GM18858 (cell line): ENCODE measurements at regions not wholly inside any gene's neighbourhood (a gene's known extent, or its start where the extent isn't known, plus 50 kb on each side); places are given as distances from the start of the nearest gene placed in this dataset.
"Not testable (repeated sequence)": the region's sequence is repeated elsewhere in the genome, so short reads cannot be mapped to it uniquely, and the experiment has no call there.

Experiments
- ATAC-seq: cut with Tn5 transposase; IDR thresholded peaks from one replicate; pipeline ENCODE4 v1.9.1; 2021; ENCODE audit not compliant: unreplicated experiment

DNA sequence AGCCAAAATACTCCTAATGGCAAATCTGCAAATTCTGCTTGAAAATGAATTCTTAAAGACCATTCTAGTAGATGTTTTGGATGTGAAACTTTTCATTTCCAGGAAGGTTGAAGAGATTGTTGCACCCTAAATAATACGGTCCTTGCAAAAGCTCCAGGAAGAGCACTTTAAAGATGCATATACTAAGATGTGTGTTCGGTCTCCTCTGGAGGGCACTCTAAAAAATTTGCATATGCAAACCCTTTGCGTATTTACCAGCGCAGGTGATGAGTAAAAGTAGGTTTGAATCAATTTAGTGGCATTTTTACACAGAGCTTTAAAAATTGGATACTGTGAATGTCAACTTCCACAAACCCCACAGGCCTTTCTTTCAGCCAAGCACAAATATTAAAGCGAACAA, 378.1 kb upstream of the SORCS1 start:
- ATAC-seq, result no peak

GRCh38 chr10:107542016-107542415, 377.5 kb upstream of the SORCS1 start:
- no peak for ATAC-seq

GRCh38 chr10:107540981-107541380, 376.5 kb upstream of the SORCS1 start:
- no peak for ATAC-seq

GRCh38 chr10:107529350-107529749, 364.8 kb upstream of the SORCS1 start:
- no peak for ATAC-seq

DNA sequence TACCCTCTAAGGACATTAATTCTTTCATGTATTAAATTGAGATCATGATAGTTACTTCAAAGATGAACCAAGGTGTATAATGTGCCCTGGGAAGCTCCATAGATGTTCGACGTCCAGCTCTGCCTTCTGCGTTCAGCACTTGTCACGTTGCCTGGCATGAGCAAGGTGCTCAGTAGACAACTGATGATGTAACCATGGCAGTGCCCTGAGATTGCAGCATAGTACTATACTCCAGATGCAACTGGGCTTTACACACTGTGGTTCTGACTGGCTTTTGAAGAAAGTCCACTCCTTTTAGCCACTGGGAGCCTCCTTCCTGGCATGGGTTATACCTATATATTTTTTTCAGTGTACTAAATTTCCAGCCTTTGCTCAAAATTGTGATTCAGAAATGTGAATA, 355.8 kb upstream of the SORCS1 start:
- no peak for ATAC-seq

- no peak for ATAC-seq
These were observed 353.3 kb upstream of the SORCS1 start for GRCh38 chr10:107517811-107518210.

GRCh38 chr10:107516349-107516748, 351.8 kb upstream of the SORCS1 start:
- no peak for ATAC-seq

DNA sequence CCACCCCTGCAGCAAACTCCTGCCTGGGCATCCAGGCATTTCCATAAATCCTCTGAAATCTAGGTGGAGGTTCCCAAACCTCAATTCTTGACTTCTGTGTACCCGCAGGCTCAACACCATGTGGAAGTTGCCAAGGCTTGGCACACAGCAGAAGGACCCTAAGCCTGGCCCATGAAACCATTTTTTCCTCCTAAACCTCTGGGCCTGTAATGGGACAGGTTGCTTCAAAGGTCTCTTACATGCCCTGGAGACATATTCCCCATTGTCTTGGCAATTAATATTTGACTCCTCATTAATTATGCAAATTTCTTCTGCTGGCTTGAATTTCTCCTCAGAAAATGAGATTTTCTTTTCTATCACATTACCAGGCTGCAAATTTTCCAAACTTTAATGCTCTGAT, 339.5 kb upstream of the SORCS1 start:
- ATAC-seq, result not testable (repeated sequence)

DNA sequence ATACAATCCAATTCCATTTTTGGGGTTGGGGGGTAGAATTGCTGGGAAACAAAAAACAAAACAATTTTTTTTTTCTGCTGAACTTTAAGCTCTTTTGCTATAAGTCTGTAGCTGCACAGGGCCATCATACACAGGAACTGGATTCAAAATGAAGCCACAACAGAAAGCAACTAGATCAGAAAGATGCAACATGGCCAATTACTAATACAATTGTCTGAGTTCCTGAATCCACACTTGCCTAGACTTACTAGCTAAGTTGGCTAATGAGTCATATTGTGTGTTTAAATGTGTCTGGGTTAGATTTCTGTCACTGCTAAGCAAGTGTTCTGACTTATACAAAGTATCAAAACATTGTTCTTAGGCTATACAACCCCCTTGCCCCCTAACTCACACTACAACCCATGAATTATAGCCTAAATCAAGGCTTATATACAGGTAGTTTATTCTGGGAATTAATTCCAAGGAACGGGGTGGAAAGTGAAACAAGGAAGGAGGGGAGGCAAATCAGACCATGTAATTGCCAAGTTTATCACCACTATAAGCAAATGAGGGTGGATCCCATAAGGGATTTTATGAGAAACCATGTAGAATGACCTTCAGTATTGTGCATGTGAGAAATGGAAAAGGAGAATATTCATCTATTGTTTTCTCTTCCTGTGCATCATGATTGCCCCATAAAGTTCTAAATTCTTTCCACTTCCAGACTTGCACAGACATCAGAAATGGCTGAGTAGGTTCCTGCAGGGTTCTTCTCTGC, 337.9 kb upstream of the SORCS1 start:
- ATAC-seq, result no peak

- no peak for ATAC-seq
These were observed 334.5 kb upstream of the SORCS1 start for GRCh38 chr10:107498983-107499382.

DNA sequence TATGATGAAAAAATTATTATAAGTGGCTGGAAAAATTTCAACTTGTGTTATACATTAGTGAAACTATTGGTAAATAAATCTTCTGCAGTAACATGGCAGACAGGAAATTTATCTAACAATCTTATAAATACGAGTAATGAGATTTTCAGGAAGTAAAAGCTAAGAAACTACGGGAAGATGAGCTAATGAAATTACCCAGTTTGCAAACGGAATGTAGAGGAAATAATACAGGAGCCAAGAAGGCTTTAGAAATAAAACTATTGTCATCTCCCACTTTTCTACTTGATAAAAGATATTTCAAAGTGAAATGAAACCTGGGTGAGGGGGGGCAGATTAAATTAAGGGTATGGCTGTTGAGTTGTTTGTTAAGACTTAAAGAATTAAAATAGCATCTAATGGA, 332.5 kb upstream of the SORCS1 start:
- no peak for ATAC-seq

- no peak for ATAC-seq
These were observed 332.1 kb upstream of the SORCS1 start for GRCh38 chr10:107496594-107496993.

DNA sequence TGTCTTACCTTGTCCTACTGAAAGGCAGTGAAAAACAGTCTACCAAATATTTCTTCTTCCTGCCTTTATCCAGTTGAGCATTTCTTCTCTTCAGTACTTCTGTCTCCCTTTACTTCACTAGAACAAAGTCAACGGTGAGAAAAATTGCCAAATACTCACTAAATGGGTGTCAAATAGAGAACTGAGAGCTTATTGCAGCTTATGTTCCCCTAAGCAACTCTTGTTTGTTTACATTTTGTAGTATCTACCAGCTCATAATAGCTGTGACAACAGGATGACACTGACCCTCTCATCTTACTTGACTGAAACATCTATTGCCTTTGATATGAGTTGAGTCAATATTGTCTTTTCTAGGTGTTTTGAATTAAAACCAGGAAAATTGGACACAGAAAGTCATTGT, 327.9 kb upstream of the SORCS1 start:
- ATAC-seq, result no peak

DNA sequence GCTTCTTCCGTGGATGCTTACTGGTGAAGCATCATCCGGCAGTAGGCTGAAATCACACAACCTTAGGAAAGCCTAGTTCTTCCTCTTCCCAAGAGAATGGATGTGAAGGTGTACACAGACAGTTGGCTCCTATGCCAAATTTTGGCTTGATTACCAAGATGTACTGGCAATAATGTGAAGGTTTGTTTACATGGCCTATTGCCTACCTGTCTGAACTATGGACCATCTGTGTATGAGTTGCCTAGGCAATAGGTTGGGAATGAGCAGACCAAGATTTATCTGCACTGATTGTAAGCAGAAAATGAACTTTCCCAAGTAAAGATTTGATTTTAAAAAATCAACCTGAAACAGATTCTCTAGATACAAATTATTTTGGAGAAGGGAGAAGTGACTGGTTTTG, 325.9 kb upstream of the SORCS1 start:
- ATAC-seq, result no peak

GRCh38 chr10:107487284-107487683, 322.8 kb upstream of the SORCS1 start:
- ATAC-seq, result no peak

GRCh38 chr10:107485019-107485418, 320.5 kb upstream of the SORCS1 start:
- ATAC-seq, result no peak

DNA sequence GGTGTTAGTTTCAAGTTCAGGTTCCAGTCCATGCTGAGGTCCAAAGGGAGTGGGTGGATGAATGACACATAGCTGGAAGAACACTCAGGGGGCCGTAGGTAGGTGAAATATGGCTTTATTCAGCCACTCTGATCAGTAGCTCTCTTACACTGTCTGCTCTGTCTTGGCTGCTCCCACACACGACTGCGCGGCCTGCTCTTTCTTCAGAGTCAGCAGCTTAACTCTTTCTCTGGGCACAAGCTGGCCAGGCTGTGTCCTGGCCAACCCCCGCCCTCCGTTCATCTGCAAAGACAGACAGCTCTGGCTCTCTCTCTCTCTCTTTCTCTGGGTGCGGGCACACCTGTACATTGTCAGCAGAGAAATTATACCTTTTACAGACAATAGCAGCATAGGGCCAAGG, 317.4 kb upstream of the SORCS1 start:
- no peak for ATAC-seq

DNA sequence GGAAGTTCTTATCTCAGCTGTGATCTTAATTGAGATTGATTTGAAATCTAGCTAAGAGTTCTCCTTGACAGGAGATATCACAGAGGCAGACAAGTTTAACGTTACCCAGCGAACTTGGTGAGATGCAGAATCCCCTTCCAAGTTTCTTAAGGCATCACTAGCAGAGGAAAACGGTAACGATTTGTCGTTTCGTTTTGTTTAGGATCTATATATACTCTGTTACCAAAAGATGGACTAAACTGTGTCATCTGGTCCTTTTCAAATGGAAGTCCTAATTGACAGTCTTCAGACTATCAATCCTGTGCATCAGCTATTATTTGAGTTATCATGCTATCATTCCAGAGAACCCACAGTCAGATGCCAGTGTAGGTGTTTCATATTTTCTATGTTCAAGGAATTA, 316.7 kb upstream of the SORCS1 start:
- ATAC-seq, result no peak

DNA sequence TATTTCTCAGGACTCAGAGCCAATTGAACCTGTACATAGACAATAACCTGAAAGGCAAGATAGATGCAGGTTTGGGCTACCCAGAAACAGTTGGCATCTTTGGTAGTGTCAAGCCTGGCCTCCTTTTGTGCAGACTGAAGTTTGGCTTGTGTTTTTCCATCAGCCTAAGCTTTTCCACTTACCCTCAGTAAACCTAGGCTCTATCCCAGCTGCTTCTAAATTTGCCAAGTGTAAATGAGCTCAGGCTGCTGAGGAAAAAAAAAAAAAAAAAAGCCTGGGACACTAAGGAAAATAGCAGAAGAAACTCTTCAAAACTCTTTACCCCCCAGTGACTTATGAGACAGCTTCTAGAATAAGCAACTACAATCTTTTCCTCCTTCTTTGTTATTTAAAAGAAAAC, 316.3 kb upstream of the SORCS1 start:
- no peak for ATAC-seq

- ATAC-seq, result peak; percentile 67
These were observed 312.8 kb upstream of the SORCS1 start for GRCh38 chr10:107477266-107477665.

DNA sequence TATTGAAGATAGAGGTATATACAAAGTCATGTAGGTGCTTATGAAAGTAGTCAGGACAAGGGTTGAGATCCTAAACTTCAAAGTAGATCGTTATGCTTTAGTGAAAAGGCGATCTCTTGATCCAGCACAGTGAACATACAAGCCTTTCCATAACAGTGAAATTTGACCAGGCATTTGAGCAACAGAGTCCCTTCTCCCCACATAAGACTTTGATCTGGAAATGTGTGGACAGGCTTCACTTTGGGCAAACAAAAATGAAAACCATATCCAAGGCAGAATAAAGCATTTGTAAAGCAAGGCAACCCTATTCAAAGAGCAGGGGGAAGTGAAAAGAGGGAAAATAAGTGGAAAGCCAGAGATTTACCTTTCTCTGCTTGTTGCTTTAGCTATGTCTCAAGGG, 311.9 kb upstream of the SORCS1 start:
- no peak for ATAC-seq

GRCh38 chr10:107474650-107475049, 310.1 kb upstream of the SORCS1 start:
- ATAC-seq, result peak; percentile 37

- ATAC-seq, result no peak
These were observed 308.7 kb upstream of the SORCS1 start for GRCh38 chr10:107473225-107473624.
